ENCODE measurements at regions not wholly inside any gene's neighbourhood (a gene's known extent, or its start where the extent isn't known, plus 50 kb on each side); places are given as distances from the start of the nearest gene placed in this dataset.

DNA sequence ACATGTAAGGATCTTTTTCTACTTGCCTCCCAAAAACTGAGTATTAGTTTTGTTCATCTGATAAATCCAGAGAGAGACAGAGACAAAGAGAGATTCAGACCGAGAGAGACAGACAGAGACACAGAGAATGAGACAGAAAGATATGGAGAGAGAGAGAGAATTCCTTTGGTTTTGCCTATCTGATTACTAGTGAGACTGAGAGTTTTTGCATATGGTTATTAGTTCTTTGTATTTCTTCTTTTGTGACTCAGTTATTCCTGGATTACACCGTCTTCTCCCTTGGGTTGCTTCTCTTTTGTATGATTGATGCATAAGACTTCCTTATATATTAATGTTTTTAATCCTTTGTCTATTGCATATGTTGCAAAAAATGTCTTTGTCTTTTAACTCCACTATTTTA lies 91.2 kb upstream of the SPATA31C2 start:
- DNase-seq (ENCODE audit: low spot score), result no peak

DNA sequence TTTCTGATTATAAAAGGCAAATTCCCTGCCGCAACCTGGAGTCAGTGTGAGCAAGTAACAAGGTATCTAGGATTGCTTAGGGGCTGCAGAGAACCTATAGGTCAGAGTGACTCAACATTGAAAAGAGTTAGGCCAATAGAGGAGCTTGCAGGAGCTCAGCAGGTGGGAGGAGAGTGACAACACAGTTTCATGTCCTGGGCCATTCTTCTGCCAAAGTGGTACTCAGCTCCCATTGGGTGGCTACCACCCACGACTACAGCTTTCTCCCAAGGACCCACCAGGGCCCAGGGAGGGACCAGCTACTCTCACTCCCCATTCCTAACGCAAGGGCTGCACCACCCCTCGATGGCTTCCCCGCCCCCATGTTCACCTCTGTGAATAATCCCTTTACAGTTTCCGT lies 86.7 kb upstream of the SPATA31C2 start:
- no peak for DNase-seq (ENCODE audit: low spot score)

DNA sequence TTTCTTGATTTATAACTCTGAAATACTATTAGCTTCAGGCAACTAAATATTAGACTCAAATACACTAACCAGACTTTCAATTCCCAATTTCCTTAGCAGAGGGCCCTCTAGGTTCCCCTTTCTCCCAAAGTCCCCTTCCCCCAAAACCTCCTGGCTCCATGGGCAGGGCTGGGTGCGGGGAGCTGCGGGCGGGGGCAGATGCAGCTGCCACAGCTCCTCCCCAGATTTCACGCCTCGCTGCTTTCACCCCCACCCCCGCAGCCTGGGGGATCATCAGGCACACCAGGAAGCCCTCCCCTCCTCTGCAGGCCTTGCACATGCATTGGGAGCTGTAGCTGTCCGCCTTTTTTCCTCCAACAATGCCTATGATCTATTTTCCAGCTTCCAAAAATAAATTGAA lies 82.8 kb upstream of the SPATA31C2 start:
- DNase-seq (ENCODE audit: low spot score), result no peak

DNA sequence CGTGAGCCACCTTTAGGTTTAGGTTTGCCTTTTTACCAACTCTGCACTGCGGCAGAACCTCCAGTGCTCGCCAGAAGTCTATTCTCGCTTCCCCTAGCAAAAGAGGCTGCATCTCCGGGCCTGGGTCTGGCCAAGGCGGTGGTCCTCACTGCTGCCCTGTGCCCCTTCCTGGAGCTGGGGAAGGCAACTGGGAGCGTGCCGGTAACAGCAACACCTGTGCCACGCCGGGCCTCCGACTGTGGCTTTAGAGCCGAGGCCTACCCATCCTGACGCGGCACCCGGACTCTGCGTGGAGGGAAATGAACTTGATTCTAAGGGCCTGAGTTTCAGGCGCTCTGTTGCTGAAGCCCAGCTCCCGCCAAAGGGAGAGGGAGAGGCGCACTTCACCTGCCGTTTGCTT lies 82.4 kb upstream of the SPATA31C2 start:
- DNase-seq (ENCODE audit: low spot score), result no peak

DNA sequence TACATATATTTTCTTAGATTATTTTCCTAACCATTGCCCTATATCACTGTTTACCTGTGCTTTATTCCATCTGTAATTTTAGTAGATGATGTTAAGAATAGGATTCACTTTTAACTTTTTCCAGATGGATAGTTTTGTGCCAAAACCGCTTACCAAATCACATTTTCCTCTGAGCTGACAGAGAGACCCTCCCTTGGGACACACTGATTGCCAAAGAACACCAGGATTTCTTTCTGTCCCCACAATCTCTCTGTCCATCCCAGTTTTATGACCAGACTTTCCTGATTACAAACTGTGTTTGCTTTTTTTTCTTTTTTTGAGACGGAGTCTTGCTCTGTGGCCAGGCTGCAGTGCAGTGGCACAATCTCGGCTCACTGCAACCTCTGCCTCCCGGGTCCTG lies 81.3 kb upstream of the SPATA31C2 start:
- DNase-seq (ENCODE audit: low spot score), result no peak

DNA sequence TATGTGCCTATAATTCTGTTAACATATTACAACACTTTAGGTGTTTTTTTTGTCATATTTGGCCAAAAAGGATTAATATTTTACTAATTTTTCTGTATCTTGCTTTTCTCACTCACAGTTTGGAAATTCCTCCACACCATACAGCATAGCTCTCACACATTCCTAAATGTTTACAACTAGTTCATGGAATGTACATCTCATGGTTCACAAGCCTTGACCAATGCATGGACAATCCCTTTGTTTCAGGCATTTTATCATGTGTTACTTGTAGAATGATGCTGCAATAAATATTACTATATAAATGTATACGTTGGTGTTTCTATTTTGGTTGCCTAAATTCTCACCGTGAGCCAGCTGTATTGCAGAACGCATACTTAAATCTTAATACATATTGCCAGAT lies 80.5 kb upstream of the SPATA31C2 start:
- no peak for DNase-seq (ENCODE audit: low spot score)

DNA sequence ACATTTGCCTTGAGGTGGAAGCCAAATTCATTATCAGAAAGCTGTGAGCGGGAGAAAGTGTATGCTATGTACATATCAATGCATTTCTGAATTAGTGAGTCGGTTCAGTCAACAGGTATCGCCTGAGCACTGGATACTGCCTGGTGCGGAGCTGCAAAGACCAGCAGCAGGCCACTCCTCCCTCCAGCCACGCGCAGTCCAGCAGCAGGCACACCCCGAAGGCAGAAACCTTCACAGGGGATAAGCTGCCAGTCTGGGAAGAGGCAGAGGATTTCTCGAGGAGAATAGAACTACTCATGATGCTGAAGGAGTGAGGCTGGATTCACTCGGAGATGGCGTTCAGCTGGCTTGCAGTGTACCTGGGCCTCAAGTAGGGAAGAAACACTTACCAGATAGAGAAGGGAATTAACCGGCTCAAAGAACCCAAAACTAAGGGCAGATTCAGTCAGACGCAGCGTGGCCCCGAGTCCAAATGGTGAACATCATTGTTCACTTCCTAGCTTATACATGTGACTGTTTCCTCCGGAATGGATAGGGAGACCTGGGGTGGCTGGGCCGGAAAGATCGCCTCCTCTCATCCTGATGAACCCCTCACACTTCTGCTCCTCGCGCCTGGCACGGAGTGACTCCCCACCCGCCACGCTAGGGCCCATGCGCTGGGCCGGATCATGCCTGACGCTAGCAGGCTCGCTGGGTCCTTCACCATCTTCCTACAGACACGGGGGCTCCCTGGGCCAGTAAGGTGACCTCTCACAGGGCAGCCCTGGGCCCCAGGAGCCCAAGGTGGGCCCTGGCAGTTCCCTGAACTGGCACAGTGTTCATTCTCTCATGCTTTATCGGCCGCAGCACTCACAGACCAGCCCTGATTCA lies 78.1 kb upstream of the SPATA31C2 start:
- no peak for DNase-seq (ENCODE audit: low spot score)

DNA sequence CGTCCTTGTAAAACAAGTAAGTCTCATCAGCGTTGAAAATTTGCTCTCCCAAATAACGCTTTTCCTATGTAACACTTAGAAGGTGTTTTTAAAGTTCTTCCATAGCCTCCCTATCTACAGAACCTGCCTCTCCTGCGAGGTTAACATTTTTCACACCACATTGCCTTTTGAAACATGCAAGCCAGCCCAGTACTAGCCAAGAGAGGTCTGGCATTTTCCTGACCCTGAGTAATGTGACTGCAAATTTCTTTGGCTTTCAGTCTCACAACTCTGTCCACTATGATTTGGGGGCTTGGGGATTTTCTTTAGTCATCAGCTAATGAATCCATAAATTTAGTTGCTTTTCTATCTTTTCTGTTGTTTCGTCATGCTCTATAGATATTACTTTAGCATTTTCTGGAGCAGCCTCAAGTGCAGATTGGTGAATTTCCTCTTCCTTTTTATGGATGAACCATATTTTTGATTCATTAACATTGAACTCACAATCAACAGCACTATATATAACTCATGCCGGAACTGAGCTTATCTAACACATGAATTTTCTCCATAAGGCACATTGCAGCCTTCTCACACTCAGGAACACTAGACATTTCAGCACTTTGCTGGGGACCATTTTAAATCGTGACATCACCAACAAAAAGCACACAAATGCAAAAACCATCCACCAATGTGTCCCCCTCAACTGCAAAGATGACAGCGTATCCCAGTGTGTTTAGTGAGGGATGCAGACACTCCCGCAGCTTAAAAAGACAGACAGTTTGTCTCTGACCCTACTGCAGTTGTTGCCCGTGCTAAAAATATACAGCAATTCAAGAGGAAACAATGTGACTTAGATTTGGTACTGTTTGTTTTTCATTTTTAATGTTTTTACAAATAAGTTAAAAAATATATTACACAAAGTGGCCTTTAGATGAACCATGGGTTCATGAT lies 77.2 kb upstream of the SPATA31C2 start:
- DNase-seq (ENCODE audit: low spot score), result no peak

DNA sequence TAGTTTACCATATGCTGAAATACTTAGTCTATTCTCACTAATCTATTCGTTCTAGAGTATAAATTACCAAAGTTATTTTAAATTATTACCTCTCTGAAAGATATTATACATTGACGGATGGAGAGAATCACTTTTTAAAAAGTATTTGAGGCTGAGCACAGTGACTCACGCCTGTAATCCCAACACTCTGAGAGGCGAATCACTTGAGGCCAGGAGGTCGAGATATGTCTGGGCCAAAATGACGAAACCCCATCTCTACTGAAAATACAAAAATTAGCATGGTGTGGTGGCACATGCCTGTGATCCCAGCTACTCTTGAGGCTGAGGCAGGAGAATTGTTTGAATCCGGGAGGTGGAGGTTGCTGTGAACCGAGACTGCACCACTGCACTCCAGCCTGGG lies 64.0 kb upstream of the SPATA31C2 start:
- DNase-seq (ENCODE audit: low spot score), result no peak

DNA sequence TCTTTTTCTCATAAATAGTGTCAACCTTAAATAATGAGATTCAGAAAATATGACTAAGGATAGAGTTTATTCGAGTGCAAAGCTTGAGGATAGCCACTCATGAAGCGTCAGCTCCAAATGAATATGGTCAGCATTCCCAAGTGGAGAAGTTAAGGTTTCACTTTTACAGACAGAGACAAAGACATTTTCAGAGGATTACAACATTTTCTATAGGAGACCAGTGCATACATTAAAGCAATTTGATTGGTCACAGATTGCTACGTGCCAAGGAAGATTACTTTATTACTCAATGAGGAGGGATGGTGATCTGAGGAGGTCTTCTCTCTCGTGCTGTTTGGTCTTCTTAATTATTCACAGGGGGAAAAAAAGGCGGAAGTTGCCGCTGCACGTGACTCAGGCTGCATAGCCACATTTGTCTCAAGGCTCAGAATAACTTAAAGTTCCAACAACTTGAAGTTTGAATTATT lies 60.1 kb upstream of the SPATA31C2 start:
- no peak for DNase-seq (ENCODE audit: low spot score)

DNA sequence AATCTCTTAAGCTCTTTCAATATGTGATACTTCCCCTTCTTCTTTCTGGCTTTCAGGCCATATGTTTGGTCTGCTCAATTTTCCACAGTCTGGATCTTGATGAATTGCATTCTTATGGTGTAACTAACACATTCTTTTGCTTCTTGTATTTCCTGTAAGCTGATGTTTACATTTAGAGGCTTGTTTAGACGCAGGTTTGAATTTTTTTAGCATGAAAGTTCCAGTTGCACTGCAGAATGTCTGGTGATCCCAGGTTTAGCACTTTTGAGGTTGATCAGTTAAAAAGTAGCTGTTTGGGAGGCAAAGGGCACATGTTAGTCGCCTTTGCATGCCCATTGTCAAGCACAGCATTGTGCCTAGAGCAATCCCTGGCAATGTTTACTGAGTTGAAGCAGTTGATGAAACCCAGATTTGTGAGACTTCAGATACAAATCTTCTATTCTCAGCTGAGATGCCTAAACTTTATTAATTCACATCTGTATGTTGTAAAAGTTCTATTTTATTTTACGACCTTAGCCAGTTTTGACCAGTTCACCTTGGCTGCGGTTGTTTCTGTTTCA lies 59.6 kb upstream of the SPATA31C2 start:
- no peak for DNase-seq (ENCODE audit: low spot score)

DNA sequence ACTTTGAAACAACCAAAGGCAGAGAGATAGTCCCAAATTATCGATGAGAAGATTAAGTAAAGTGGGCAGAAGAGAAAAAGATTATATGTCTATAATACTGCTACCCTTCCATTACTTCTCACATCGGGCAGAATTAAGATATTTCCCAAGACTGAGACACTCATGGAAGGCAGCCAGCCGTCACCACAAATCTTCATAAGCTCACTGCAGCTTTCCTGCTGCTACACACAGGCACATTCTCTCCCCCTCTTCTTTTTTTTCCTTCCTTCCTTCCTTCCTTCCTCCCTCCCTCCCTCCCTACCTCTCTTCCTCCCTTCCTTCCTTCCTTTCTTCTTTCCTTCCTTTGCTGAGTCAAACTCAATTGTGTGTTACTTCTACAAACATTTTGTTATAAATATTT lies 58.7 kb upstream of the SPATA31C2 start:
- DNase-seq (ENCODE audit: low spot score), result no peak

DNA sequence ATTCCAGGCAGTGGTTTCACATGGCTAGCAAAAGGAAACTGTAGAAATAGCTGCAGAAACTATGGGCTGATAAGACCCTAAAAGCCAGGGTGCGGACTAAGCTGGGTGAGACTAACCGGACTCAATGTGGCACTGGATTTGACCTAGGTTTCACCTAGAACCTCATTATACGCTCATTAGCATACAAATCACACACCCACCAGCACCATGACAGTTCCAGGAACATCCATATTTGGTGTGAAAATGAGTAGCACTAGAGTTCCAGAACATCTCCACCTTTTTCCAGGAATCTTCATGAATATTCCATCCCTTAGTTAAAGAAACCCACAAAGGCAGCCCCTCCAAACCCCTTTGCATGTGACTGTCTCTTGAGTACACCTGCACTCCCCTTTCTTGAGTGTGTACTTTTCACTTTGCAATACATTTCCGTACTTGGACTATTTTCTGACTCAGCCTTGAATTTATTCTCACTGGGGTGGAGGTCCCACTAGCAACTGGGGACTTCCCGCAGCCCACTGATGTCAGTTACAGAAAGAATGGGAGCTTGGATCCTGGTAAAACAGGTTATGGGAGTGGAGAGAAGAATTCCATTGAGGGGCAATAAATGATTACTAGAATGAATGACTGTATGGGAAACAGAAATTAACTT lies 58.0 kb upstream of the SPATA31C2 start:
- DNase-seq (ENCODE audit: low spot score), result no peak

DNA sequence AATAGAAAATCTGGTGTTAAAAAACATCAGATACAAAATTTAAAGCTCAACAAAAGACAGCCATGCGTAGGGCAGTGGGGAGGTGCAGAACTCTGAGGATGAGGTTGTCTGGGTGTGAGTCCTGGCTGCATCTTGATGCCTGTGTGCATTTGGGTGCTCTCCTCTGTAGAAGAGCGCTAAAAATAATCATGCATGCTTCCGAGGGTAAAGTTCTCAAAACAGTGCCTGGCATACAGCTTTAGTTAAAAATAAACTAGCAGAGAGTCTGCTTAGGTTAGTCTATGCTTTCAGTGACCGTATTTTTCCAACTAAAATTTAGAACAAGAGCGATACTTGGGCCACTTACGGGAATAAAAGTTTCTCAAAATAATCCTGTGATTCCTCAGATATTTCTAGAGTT lies 55.5 kb upstream of the SPATA31C2 start:
- no peak for DNase-seq (ENCODE audit: low spot score)

DNA sequence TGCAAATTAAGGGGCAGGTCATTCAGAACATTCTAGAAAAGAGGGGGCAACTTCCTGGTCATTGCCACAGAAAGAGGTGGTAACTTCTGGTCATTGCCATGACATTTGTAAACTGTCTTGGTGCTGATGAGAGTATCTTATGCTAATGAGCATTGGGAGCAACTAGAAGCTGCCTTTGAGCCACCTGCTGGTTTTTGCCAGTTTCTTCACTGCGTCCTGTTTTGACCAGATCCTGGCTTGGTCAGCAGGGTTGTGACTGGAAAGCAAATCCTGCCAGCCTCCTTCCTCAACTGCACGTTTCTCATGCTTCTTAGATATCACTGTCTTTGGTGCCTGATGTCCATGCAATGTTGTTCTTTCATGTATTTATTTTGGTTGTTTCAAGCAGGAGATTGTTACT lies 53.2 kb upstream of the SPATA31C2 start:
- no peak for DNase-seq (ENCODE audit: low spot score)

DNA sequence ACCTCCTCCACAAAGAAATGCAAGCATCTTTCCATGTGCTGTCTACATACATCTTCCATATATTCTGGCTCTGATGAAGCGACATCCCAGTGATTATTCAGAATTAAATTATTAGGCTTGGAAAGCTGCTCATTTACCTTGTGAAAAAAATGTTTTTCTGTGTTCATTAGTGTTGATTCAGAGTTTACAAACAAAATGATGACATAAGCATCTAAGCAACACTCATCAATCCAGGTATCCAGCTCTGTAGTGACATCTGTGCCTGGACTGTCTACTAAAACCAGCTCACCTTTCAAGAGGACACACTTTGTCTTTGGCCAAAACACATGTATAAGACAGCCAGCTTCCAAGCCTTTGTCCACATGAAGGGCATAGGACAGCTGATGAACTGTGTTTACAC lies 51.1 kb upstream of the SPATA31C2 start:
- DNase-seq (ENCODE audit: low spot score), result no peak

Measured in cerebellar cortex (tissue), 1 donor.